Loucy (cell line): ENCODE measurements at regions not wholly inside any gene's neighbourhood (a gene's known extent, or its start where the extent isn't known, plus 50 kb on each side); places are given as distances from the start of the nearest gene placed in this dataset.

Experiments used
- CTCF ChIP-seq: fragments of 200-600 bp; sonication (generic); conservative IDR thresholded peaks from 2 replicates; pipeline ENCODE4 v1.5.1; 2014; ENCODE audit warnings: mild to moderate bottlenecking, antibody characterized with exemption, low read length
- EZH2phosphoT487 ChIP-seq: fragments of 200-600 bp; IDR thresholded peaks from 2 replicates; pipeline ENCODE4 v1.6.1; 2018; ENCODE audit warnings: antibody characterized with exemption, mild to moderate bottlenecking, moderate library complexity, borderline replicate concordance

DNA sequence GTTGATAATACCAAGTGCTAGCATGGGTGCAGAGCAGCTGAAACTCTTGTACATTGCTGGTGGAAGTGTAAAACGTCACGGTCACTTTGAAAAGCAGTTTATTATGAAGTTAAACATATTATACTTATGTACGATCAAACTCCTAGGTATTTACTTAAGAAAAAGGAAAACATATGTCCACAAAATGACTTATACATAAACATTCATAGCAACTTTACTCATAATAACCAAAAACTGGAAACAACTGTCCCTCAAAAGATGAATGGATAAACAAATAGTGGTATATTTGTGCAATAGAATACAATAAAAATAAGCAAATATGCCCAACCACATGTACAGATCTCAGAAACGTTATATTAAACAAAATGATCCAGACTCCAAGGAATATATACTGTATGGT, 92.3 kb upstream of the TRIO start:
- TF ChIP-seq CTCF (no peak), EZH2phosphoT487 (no peak)
